ACC112 (cell line): ENCODE measurements at regions not wholly inside any gene's neighbourhood (a gene's known extent, or its start where the extent isn't known, plus 50 kb on each side); places are given as distances from the start of the nearest gene placed in this dataset.
"Not testable (repeated sequence)": the region's sequence is repeated elsewhere in the genome, so short reads cannot be mapped to it uniquely, and the experiment has no call there.

Source experiments
- H2AFZ ChIP-seq: fragments of 200-600 bp; sonication (generic); one replicate; pipeline ENCODE4 v1.6.0; 2017; ENCODE audit warnings: antibody characterized with exemption, low read length; ENCODE audit not compliant: unreplicated experiment
- H3K27ac ChIP-seq: fragments of 200-600 bp; sonication (generic); 2 replicates; pipeline ENCODE4 v1.5.1; 2014; ENCODE audit warnings: low read depth, mild to moderate bottlenecking, antibody characterized with exemption, low read length, moderate library complexity
- H3K27me3 ChIP-seq: fragments of 200-600 bp; sonication (generic); 2 replicates; pipeline ENCODE4 v1.6.1; 2014; ENCODE audit warnings: mild to moderate bottlenecking, antibody characterized with exemption, low read length, moderate library complexity, mixed read lengths; ENCODE audit not compliant: insufficient read depth
- H3K36me3 ChIP-seq: fragments of 200-600 bp; sonication (generic); 2 replicates; pipeline ENCODE4 v1.6.1; 2016; ENCODE audit warnings: mild to moderate bottlenecking, antibody characterized with exemption, low read length, moderate library complexity, mixed read lengths; ENCODE audit not compliant: insufficient read depth
- H3K4me1 ChIP-seq: fragments of 200-600 bp; sonication (generic); one replicate; pipeline ENCODE4 v1.6.1; 2016; ENCODE audit warnings: low read length, mixed read lengths; ENCODE audit not compliant: insufficient read depth, unreplicated experiment, control insufficient read depth
- H3K4me3 ChIP-seq: fragments of 200-600 bp; sonication (generic); 2 replicates; pipeline ENCODE4 v1.5.1; 2014; ENCODE audit warnings: mild to moderate bottlenecking, low read depth, low read length
- H3K79me2 ChIP-seq: fragments of 200-600 bp; sonication (generic); one replicate; pipeline ENCODE4 v1.6.0; 2016; ENCODE audit warnings: low read length; ENCODE audit not compliant: control insufficient read depth, unreplicated experiment, insufficient read depth

DNA sequence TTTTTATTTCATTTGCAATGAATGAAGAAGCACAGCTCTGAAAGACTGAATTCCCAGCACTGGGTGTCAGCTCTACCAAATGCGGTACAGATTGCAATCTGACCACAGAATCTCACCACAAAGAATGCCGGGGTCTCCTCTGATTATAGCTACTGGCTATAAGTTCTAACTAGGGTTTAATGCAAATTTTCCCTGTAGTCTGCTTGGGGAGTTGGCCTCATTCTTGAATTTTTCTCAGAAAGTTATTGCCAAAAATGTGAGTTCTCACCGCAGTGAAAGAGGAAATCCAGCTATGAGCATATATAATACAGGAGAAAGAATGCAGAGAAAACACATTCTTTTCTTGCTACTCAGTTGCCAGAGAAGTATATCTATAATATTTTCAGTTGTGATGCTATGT, 1255.7 kb upstream of the LRRTM3 start:
- Histone ChIP-seq H3K27ac (no peak overlapping the region), H3K79me2 (no peaks in the 10 kb centered on the region), H3K4me3 (no peak overlapping the region)

DNA sequence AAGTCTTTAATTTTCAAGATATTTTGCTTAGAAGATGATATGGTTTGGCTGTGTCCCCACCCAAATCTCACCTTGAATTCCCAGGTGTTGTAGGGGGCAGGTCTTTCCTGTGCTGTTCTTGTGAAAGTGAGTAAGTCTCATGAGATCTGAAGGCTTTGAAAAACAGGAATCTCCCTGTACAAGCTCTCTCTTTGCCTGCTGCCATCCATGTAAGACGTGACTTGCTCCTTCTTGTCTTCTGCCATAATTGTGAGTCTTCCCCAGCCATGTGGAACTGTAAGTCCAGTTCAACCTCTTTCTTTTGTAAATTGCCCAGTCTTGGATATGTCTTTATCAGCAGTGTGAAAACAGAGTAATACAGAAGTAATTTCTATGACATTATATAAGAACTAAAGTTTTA, 1255.2 kb upstream of the LRRTM3 start:
- H2AFZ ChIP-seq, H3K79me2 ChIP-seq, H3K36me3 ChIP-seq, H3K27ac ChIP-seq, H3K4me3 ChIP-seq, H3K4me1 ChIP-seq, H3K27me3 ChIP-seq: not testable (repeated sequence)

More for the DNA sequence above, 1255.7 kb upstream of the LRRTM3 start:
- H3K36me3 ChIP-seq: no peaks in the 10 kb centered on the region
- H3K4me1 ChIP-seq: no peaks in the 10 kb centered on the region
- no peaks in the 10 kb centered on the region for H3K27me3 ChIP-seq
- no peak overlapping the region for H2AFZ ChIP-seq

DNA sequence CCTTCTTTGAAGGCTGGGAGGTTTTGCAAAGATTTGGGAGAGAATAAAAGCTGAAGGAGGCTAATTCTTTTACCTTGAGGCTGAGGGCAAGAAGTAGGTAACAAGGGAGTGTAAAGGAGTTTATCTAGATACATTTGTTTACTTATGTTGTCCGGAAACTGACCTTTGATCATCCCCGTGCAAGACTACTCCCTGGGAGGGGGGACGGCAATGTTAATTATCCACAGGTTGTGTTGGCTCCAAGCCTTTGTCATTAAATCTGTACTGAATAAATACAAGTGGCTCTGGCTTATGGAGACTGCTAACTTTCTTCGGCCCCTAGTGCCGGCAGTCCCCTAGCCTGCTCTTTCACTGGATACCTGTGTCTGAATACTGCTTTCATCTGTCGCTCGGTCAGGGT, 1250.6 kb upstream of the LRRTM3 start:
- Histone ChIP-seq H3K4me1 (no peaks in the 10 kb centered on the region), H3K27ac (no peak overlapping the region), H2AFZ (no peak overlapping the region), H3K4me3 (no peak overlapping the region), H3K27me3 (no peaks in the 10 kb centered on the region), H3K36me3 (no peaks in the 10 kb centered on the region), H3K79me2 (no peaks in the 10 kb centered on the region)

DNA sequence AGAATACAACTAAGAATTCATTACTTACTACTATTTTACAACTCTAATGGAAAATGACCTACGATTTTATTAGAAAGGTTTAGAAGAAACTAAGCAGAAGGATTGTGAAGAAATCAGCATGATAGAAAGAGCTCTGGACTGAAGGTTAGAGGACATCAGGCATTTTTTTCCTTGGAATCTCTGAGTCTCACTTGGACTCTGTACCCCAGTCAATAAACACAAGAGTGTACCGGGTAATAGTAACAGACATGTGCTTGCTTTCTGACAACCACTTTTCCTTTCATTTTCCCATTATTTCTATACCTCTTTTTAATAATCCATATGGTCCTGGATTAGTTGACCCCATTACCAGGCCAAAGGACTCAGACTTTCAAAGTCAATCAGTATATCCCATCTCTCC, 1240.9 kb upstream of the LRRTM3 start:
- no peak overlapping the region for H3K4me3 ChIP-seq
- H2AFZ ChIP-seq: no peak overlapping the region
- H3K4me1 ChIP-seq: no peaks in the 10 kb centered on the region
- no peaks in the 10 kb centered on the region for H3K27me3 ChIP-seq
- no peak overlapping the region for H3K27ac ChIP-seq
- H3K79me2 ChIP-seq: no peaks in the 10 kb centered on the region
- H3K36me3 ChIP-seq: no peaks in the 10 kb centered on the region

DNA sequence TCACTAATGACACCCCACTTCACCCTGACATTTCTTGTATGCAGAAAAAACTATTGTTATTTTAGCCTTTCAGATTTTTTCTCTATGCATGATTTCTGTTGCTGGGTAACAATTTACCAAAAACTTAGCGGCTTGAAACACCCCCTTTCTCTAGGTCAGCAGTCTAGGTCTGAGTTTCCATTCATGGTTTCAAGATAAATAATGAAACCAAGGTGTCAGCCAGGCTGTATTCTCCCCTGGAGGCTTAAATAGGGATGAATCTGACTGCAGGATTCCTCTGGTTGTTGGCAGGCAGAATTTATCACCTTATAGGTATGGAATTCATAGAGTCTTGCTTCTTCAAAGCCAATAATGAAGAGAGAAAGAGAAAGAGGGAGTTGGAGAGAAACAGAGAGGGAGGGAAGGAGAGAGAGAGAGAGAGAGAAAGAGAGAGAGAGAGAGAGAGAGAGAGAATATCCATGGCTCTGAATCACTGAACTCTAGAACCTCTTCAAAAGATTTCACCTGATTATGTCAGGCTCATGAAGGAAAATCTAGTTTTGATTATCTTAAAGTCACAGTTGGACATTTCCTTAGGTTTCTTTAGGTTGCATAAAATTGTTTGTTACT, 1224.6 kb upstream of the LRRTM3 start:
- no peaks in the 10 kb centered on the region for H3K36me3 ChIP-seq
- no peaks in the 10 kb centered on the region for H3K4me1 ChIP-seq
- H3K27ac ChIP-seq: no peak overlapping the region
- no peak overlapping the region for H3K4me3 ChIP-seq
- no peaks in the 10 kb centered on the region for H3K79me2 ChIP-seq
- H2AFZ ChIP-seq: no peak overlapping the region
- no peaks in the 10 kb centered on the region for H3K27me3 ChIP-seq

DNA sequence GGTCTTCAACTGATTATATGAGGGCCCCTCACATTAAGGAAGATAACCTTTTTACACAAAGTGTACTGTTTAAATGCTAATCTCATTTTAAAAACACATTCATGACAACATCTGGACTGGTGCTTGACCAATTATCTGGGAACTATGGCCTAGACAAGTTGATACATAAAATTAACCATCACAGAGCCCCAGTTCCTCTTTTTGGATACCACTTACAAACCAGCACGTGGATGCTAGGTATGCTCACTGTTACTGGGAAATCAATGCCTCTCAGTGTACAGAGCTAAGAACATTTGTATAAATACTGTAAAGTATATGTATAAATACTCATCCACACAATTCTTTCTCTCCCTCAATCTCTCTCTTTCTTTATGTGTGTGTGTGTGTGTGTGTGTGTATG, 1217.8 kb upstream of the LRRTM3 start:
- Histone ChIP-seq H2AFZ (no peak overlapping the region), H3K4me3 (no peak overlapping the region), H3K79me2 (no peaks in the 10 kb centered on the region), H3K4me1 (no peaks in the 10 kb centered on the region), H3K27ac (no peak overlapping the region), H3K27me3 (no peaks in the 10 kb centered on the region), H3K36me3 (no peaks in the 10 kb centered on the region)

DNA sequence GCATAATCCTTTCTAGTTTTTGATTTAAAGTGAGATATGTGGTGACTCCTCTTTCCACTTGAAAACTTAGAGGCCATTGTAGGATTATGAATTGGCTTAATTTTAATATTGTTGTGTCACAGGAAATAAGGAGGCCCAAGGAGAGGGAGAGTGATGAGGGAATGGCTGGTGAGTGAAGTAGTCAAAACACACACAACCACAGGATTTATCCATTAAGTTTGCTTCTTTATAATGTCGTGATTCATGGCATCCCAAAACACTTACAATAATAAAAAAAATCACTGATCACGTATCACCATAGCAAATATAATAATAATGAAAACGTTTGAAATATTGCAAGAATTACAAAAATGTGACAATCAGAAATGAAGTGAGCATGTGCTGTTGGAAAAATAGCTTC, 1215.5 kb upstream of the LRRTM3 start:
- Histone ChIP-seq H3K36me3 (no peaks in the 10 kb centered on the region), H2AFZ (no peak overlapping the region), H3K27ac (no peak overlapping the region), H3K27me3 (no peaks in the 10 kb centered on the region), H3K79me2 (no peaks in the 10 kb centered on the region), H3K4me3 (no peak overlapping the region), H3K4me1 (no peaks in the 10 kb centered on the region)

DNA sequence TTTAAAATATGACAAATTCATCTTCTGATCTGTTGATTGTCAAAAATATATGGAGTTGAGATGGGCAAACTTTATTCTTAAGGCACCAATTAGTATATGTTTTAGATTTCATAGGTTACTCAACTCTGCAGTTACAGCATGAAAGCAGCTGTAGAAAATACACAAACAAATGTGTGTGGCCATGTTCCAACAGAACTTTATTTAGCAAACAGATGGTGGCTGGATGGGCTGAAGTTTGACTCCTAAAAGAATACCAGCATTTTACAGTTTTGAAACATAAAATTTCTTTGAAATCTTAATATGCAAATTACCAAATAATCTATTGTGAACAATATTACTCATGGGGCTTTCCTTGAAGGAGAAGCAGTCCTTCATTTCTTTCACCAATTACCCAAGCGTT, 1206.0 kb upstream of the LRRTM3 start:
- Histone ChIP-seq H2AFZ (no peak overlapping the region), H3K79me2 (no peaks in the 10 kb centered on the region), H3K27me3 (no peaks in the 10 kb centered on the region), H3K4me1 (no peaks in the 10 kb centered on the region), H3K4me3 (no peak overlapping the region), H3K36me3 (no peaks in the 10 kb centered on the region), H3K27ac (no peak overlapping the region)

DNA sequence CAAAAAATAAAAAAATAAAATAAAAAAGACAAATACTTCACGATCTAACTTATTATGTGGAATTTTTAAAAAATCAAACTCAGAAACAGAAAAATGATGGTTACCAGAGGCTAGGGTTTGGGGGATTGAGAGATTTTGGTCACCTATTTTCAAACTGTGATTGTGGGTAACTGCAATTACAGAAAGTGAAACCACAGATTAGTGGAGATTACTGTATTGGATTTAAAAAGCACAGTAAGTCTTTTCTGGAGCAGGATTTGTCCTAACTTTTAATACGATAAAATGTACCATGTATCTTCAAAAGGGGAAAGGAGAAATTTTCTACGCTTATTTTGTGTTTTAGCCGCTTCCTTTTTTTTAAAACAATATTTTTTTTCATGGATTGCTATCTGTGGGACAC, 1204.9 kb upstream of the LRRTM3 start:
- Histone ChIP-seq H3K27ac (no peak overlapping the region), H3K27me3 (no peaks in the 10 kb centered on the region), H2AFZ (no peak overlapping the region), H3K79me2 (no peaks in the 10 kb centered on the region), H3K4me3 (peak overlapping the region; percentile 25; the same call in 1 of the 2 replicates), H3K36me3 (no peaks in the 10 kb centered on the region), H3K4me1 (no peaks in the 10 kb centered on the region)

DNA sequence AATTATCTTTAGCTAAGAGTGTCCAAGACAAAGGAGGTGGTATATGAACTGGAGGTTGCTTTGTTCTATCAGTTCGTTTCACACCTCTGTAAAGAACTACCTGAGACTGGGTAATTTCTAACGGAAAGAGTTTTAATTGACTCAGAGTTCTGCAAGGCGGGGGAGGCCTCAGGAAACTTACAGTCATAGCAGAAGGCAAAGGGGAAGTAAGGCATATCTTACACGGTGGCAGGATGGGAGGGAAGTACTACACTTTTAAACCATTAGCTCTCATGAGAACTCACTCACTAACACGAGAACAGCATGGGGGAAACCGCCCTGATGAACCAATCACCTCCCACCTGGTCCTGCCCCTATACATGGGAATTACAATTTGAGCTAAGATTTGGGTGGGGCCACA, 1202.3 kb upstream of the LRRTM3 start:
- no peak overlapping the region for H3K27ac ChIP-seq
- H3K27me3 ChIP-seq: no peaks in the 10 kb centered on the region
- no peak overlapping the region for H3K4me3 ChIP-seq
- H3K4me1 ChIP-seq: no peaks in the 10 kb centered on the region
- H3K79me2 ChIP-seq: no peaks in the 10 kb centered on the region
- H3K36me3 ChIP-seq: no peaks in the 10 kb centered on the region
- no peak overlapping the region for H2AFZ ChIP-seq

DNA sequence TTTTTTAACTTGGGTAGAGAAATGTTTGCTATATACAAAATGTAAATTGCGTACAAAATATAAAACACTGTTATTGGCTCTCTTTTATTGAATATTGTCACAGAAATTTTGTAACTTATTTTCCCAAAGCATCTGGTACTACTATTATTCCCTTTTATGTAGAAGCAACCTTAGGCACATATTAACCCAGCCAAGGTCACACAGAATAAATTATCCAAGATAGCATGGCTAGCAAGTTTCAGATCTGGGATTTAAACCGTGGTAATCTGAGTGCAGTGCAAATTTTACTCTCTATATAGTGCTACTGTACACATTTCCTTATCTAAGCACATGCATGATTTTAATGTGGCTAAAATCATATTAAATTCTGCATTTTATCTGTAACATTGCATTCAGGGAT, 1190.5 kb upstream of the LRRTM3 start:
- no peak overlapping the region for H2AFZ ChIP-seq
- no peaks in the 10 kb centered on the region for H3K79me2 ChIP-seq
- H3K4me3 ChIP-seq: no peak overlapping the region

More for the DNA sequence above, 1190.5 kb upstream of the LRRTM3 start:
- Histone ChIP-seq H3K4me1 (no peaks in the 10 kb centered on the region), H3K27ac (no peak overlapping the region), H3K27me3 (no peaks in the 10 kb centered on the region), H3K36me3 (no peaks in the 10 kb centered on the region)
